Neural cell (in vitro differentiated cells): ENCODE measurements at regions not wholly inside any gene's neighbourhood (a gene's known extent, or its start where the extent isn't known, plus 50 kb on each side); places are given as distances from the start of the nearest gene placed in this dataset.

ENCODE experiments used
- H2AFZ ChIP-seq: fragments of 200-600, 300-800 bp; sonication (generic), shearing (Covaris generic); 2 replicates; pipeline ENCODE4 v1.6.0; 2014; ENCODE audit warnings: low read depth, mild to moderate bottlenecking, antibody characterized with exemption, low read length, moderate library complexity
- H3F3A ChIP-seq: fragments of 200-600 bp; shearing (Covaris generic); 2 replicates; pipeline ENCODE4 v1.6.1; 2016; ENCODE audit warnings: mild to moderate bottlenecking, moderate library complexity, mixed read lengths, antibody characterized with exemption, low read length; ENCODE audit not compliant: insufficient read depth, poor library complexity, severe bottlenecking
- H3K27ac ChIP-seq: fragments of 200-600, 300-800 bp; sonication (generic), shearing (Covaris generic); 2 replicates; pipeline ENCODE4 v1.5.1; 2014; ENCODE audit warnings: mild to moderate bottlenecking, low read length, moderate library complexity
- H3K27me3 ChIP-seq: fragments of 300-800, 200-600 bp; sonication (generic), shearing (Covaris generic); 2 replicates; pipeline ENCODE4 v1.6.0; 2014; ENCODE audit warnings: mild to moderate bottlenecking, low read depth, low read length, moderate library complexity; ENCODE audit not compliant: insufficient read depth
- H3K36me3 ChIP-seq: fragments of 300-800, 200-600 bp; sonication (generic), shearing (Covaris generic); 2 replicates; pipeline ENCODE4 v1.5.1; 2014; ENCODE audit warnings: mild to moderate bottlenecking, antibody characterized with exemption, low read length, moderate library complexity; ENCODE audit not compliant: insufficient read depth
- H3K4me2 ChIP-seq: fragments of 300-800, 200-600 bp; sonication (generic), shearing (Covaris generic); 2 replicates; pipeline ENCODE4 v1.6.0; 2014; ENCODE audit warnings: mild to moderate bottlenecking, low read length
- H3K4me3 ChIP-seq: fragments of 300-800, 200-600 bp; sonication (generic), shearing (Covaris generic); 2 replicates; pipeline ENCODE4 v1.5.1; 2014; ENCODE audit warnings: mild to moderate bottlenecking, low read length, moderate library complexity
- H3K79me2 ChIP-seq: fragments of 200-600 bp; shearing (Covaris generic); replicated peaks from 2 replicates; pipeline ENCODE4 v1.6.0; 2014; ENCODE audit warnings: mild to moderate bottlenecking, low read length, moderate library complexity; ENCODE audit not compliant: insufficient read depth
- H3K9ac ChIP-seq: fragments of 300-800, 200-600 bp; sonication (generic), shearing (Covaris generic); 2 replicates; pipeline ENCODE4 v1.6.1; 2016; ENCODE audit warnings: mild to moderate bottlenecking, low read length, mixed read lengths
- H3K9me2 ChIP-seq: fragments of 200-600 bp; shearing (Covaris generic); 2 replicates; pipeline ENCODE4 v1.6.1; 2016; ENCODE audit warnings: mild to moderate bottlenecking, low read length, mixed read lengths; ENCODE audit not compliant: insufficient read depth
- H3K9me3 ChIP-seq: fragments of 200-600, 300-800 bp; sonication (generic), shearing (Covaris generic); 2 replicates; pipeline ENCODE4 v1.6.1; 2016; ENCODE audit warnings: mild to moderate bottlenecking, mixed run types, low read length, moderate library complexity, mixed read lengths
- H4K20me1 ChIP-seq: fragments of 200-600 bp; shearing (Covaris generic); 2 replicates; pipeline ENCODE4 v1.6.1; 2016; ENCODE audit warnings: mild to moderate bottlenecking, mixed run types; ENCODE audit not compliant: insufficient read depth
- CTCF ChIP-seq: fragments of 450-650 bp; IDR thresholded peaks from 2 replicates; pipeline ENCODE4 v1.5.1; 2014; ENCODE audit warnings: antibody characterized with exemption, mild to moderate bottlenecking, moderate library complexity; ENCODE audit not compliant: poor library complexity, severe bottlenecking
- EP300 ChIP-seq: fragments of 450-650 bp; conservative IDR thresholded peaks from 2 replicates; pipeline ENCODE4 v1.6.1; 2014; ENCODE audit warnings: antibody characterized with exemption, mild to moderate bottlenecking, moderate library complexity; ENCODE audit not compliant: poor library complexity, severe bottlenecking
- EZH2 ChIP-seq: fragments of 200-600, 300-800 bp; shearing (Covaris generic), sonication (generic); IDR thresholded peaks from 2 replicates; pipeline ENCODE4 v1.6.1; 2014; ENCODE audit warnings: antibody characterized with exemption, low read length, borderline replicate concordance, mild to moderate bottlenecking; ENCODE audit not compliant: insufficient read depth, poor library complexity, severe bottlenecking
- MXI1 ChIP-seq: fragments of 450-650 bp; conservative IDR thresholded peaks from 2 replicates; pipeline ENCODE4 v1.6.1; 2014; ENCODE audit warnings: antibody characterized with exemption, mild to moderate bottlenecking; ENCODE audit not compliant: poor library complexity, severe bottlenecking
- POLR2AphosphoS5 ChIP-seq: IDR thresholded peaks from 2 replicates; pipeline ENCODE4 v1.6.1; 2012
- RAD21 ChIP-seq: fragments of 450-650 bp; conservative IDR thresholded peaks from 2 replicates; pipeline ENCODE4 v1.6.1; 2014; ENCODE audit warnings: antibody characterized with exemption, mild to moderate bottlenecking, moderate library complexity
- REST ChIP-seq: IDR thresholded peaks from 2 replicates; pipeline ENCODE4 v1.6.1; 2012; ENCODE audit warnings: borderline replicate concordance
- SMC3 ChIP-seq: fragments of 450-650 bp; conservative IDR thresholded peaks from 2 replicates; pipeline ENCODE4 v1.6.1; 2014; ENCODE audit warnings: antibody characterized with exemption, mild to moderate bottlenecking, moderate library complexity; ENCODE audit not compliant: poor library complexity
- TAF1 ChIP-seq: IDR thresholded peaks from 2 replicates; pipeline ENCODE4 v1.6.1; 2012; ENCODE audit warnings: low read depth

- Histone ChIP-seq H3K36me3 (no peaks in the 10 kb centered on the region), H3K4me3 (no peak overlapping the region), H3K9ac (no peak overlapping the region), H3K27ac (no peak overlapping the region), H3F3A (no peaks in the 10 kb centered on the region), H3K9me2 (no peaks in the 10 kb centered on the region), H2AFZ (no peak overlapping the region), H3K9me3 (no peaks in the 10 kb centered on the region), H3K79me2 (no peaks in the 10 kb centered on the region), H4K20me1 (no peaks in the 10 kb centered on the region), H3K4me2 (no peak overlapping the region), H3K27me3 (no peaks in the 10 kb centered on the region)
- TF ChIP-seq EP300 (no peak), TAF1 (no peak), RAD21 (no peak), POLR2AphosphoS5 (no peak), EZH2 (no peak), MXI1 (no peak)
Observed at GRCh38 chr6:41439524-41440418, 104.4 kb downstream of the NCR2 start.

- no peaks in the 10 kb centered on the region for H3K79me2 ChIP-seq
- H3K4me2 ChIP-seq, result no peak overlapping the region
- TF ChIP-seq RAD21 (no peak), TAF1 (no peak), EP300 (no peak), MXI1 (no peak), EZH2 (no peak), CTCF (no peak), SMC3 (no peak), POLR2AphosphoS5 (no peak), REST (no peak)
- H3K9ac ChIP-seq, result no peak overlapping the region
- H3K9me3 ChIP-seq, result no peaks in the 10 kb centered on the region
- no peaks in the 10 kb centered on the region for H3K9me2 ChIP-seq
- no peak overlapping the region for H3K4me3 ChIP-seq
- no peaks in the 10 kb centered on the region for H3K36me3 ChIP-seq
- no peak overlapping the region for H3K27ac ChIP-seq
- no peaks in the 10 kb centered on the region for H4K20me1 ChIP-seq
- H3F3A ChIP-seq, result no peaks in the 10 kb centered on the region
- no peaks in the 10 kb centered on the region for H3K27me3 ChIP-seq
- no peak overlapping the region for H2AFZ ChIP-seq
Observed at GRCh38 chr6:41440958-41441357, 105.2 kb upstream of the FOXP4 start.
